ENCODE measurements at regions not wholly inside any gene's neighbourhood (a gene's known extent, or its start where the extent isn't known, plus 50 kb on each side); places are given as distances from the start of the nearest gene placed in this dataset.
"Not testable (repeated sequence)": the region's sequence is repeated elsewhere in the genome, so short reads cannot be mapped to it uniquely, and the experiment has no call there.

GRCh38 chr13:22955147-22955546 lies 225.6 kb upstream of the SGCG start:
- DNase-seq (ENCODE audit: low read depth in 2 of 2); H2AFZ ChIP-seq (ENCODE audit: low read length); H3K4me1 ChIP-seq (ENCODE audit: control insufficient read depth, extremely low read depth, insufficient read depth, low read length); H3K27ac ChIP-seq (ENCODE audit: insufficient read depth, low read length); H3K9ac ChIP-seq (ENCODE audit: insufficient read depth, low read length); H3K36me3 ChIP-seq (ENCODE audit: control insufficient read depth, insufficient read depth, low read length); H3K9me3 ChIP-seq (ENCODE audit: control insufficient read depth, insufficient read depth, low read depth, low read length); H3K27me3 ChIP-seq (ENCODE audit: control insufficient read depth, insufficient read depth, low read length); H3K4me3 ChIP-seq (replicated peaks in 1 of 4; ENCODE audit: control extremely low read depth in 1 of 4, insufficient read depth in 1 of 4, low read depth in 3 of 4, low read length in 4 of 4); H4K20me1 ChIP-seq (ENCODE audit: control insufficient read depth, extremely low read depth, insufficient read depth, low read length); H3K4me2 ChIP-seq (ENCODE audit: extremely low read depth, insufficient read depth, low read length); H3K79me2 ChIP-seq (ENCODE audit: control insufficient read depth, insufficient read depth, low read length): not testable (repeated sequence)

DNA sequence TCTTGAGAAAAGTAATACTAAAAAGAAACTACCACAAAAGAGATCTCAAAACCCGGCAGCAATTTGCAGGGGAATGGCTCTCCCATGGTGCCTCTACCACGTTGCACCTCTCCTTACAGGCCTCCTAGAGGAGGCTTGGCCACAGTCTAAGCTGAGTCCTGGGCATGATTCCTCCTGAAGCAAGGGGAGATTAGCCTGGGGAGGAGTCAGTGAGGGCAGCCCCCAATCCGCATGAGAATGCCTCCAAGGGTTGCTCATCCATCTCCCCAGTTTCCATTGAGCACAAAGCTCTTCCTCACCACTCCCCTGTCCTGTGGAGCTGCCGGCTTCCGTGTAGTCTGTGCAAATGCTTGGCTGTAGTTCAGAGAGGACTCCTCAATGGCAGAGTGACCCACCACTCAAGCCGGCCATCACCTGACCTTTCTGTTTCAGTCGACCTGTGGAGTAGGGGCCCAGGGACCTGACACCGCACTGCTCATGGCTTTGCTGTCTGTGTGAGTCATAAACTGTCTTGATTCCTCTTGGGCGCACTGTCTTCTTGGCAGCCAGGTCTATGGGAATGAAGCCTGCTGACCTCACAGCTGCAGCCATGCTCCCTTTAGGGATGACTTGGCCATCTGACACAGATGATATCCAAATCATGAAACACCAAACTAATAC lies 224.2 kb upstream of the SGCG start:
- not testable (repeated sequence) for H4K20me1 ChIP-seq (ENCODE audit: control insufficient read depth, extremely low read depth, insufficient read depth, low read length); DNase-seq (ENCODE audit: low read depth in 2 of 2); H3K4me2 ChIP-seq (ENCODE audit: extremely low read depth, insufficient read depth, low read length); H3K9me3 ChIP-seq (ENCODE audit: control insufficient read depth, insufficient read depth, low read depth, low read length); H2AFZ ChIP-seq (ENCODE audit: low read length); H3K36me3 ChIP-seq (ENCODE audit: control insufficient read depth, insufficient read depth, low read length); H3K9ac ChIP-seq (ENCODE audit: insufficient read depth, low read length); H3K4me3 ChIP-seq (replicated peaks in 1 of 4; ENCODE audit: control extremely low read depth in 1 of 4, insufficient read depth in 1 of 4, low read depth in 3 of 4, low read length in 4 of 4); H3K79me2 ChIP-seq (ENCODE audit: control insufficient read depth, insufficient read depth, low read length); H3K27ac ChIP-seq (ENCODE audit: insufficient read depth, low read length); H3K4me1 ChIP-seq (ENCODE audit: control insufficient read depth, extremely low read depth, insufficient read depth, low read length); H3K27me3 ChIP-seq (ENCODE audit: control insufficient read depth, insufficient read depth, low read length)

- H2AFZ ChIP-seq (ENCODE audit: low read length); H3K36me3 ChIP-seq (ENCODE audit: control insufficient read depth, insufficient read depth, low read length); H3K4me1 ChIP-seq (ENCODE audit: control insufficient read depth, extremely low read depth, insufficient read depth, low read length); DNase-seq (ENCODE audit: low read depth in 2 of 2); H3K4me2 ChIP-seq (ENCODE audit: extremely low read depth, insufficient read depth, low read length); H3K79me2 ChIP-seq (ENCODE audit: control insufficient read depth, insufficient read depth, low read length); H3K4me3 ChIP-seq (replicated peaks in 1 of 4; ENCODE audit: control extremely low read depth in 1 of 4, insufficient read depth in 1 of 4, low read depth in 3 of 4, low read length in 4 of 4); H3K27me3 ChIP-seq (ENCODE audit: control insufficient read depth, insufficient read depth, low read length); H3K27ac ChIP-seq (ENCODE audit: insufficient read depth, low read length); H3K9me3 ChIP-seq (ENCODE audit: control insufficient read depth, insufficient read depth, low read depth, low read length); H3K9ac ChIP-seq (ENCODE audit: insufficient read depth, low read length); H4K20me1 ChIP-seq (ENCODE audit: control insufficient read depth, extremely low read depth, insufficient read depth, low read length): not testable (repeated sequence)
Measured at GRCh38 chr13:22959859-22960258, 220.9 kb upstream of the SGCG start.

- H3K27me3 ChIP-seq (ENCODE audit: control insufficient read depth, insufficient read depth, low read length) = no peaks in the 10 kb centered on the region
- TF ChIP-seq, protein P1, sequence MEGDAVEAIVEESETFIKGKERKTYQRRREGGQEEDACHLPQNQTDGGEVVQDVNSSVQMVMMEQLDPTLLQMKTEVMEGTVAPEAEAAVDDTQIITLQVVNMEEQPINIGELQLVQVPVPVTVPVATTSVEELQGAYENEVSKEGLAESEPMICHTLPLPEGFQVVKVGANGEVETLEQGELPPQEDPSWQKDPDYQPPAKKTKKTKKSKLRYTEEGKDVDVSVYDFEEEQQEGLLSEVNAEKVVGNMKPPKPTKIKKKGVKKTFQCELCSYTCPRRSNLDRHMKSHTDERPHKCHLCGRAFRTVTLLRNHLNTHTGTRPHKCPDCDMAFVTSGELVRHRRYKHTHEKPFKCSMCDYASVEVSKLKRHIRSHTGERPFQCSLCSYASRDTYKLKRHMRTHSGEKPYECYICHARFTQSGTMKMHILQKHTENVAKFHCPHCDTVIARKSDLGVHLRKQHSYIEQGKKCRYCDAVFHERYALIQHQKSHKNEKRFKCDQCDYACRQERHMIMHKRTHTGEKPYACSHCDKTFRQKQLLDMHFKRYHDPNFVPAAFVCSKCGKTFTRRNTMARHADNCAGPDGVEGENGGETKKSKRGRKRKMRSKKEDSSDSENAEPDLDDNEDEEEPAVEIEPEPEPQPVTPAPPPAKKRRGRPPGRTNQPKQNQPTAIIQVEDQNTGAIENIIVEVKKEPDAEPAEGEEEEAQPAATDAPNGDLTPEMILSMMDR (conservative IDR thresholded peaks at IDR 0.05 in 1 of 2, IDR thresholded peaks at IDR 0.05 in 1 of 2; ENCODE audit: low read depth in 1 of 2, low read length in 2 of 2) = no peak
- no peak for TF ChIP-seq EZH2 (IDR thresholded peaks at IDR 0.05; ENCODE audit: low read length, missing control alignments)
- no peaks in the 10 kb centered on the region for H3K79me2 ChIP-seq (ENCODE audit: control insufficient read depth, insufficient read depth, low read length)
- H3K4me1 ChIP-seq (ENCODE audit: control insufficient read depth, extremely low read depth, insufficient read depth, low read length) = no peaks in the 10 kb centered on the region
- H3K9ac ChIP-seq (ENCODE audit: insufficient read depth, low read length) = no peak overlapping the region
- DNase-seq (ENCODE audit: low read depth in 2 of 2) = no peak
- H3K9me3 ChIP-seq (ENCODE audit: control insufficient read depth, insufficient read depth, low read depth, low read length) = no peaks in the 10 kb centered on the region
- no peaks in the 10 kb centered on the region for H4K20me1 ChIP-seq (ENCODE audit: control insufficient read depth, extremely low read depth, insufficient read depth, low read length)
- no peaks in the 10 kb centered on the region for H3K36me3 ChIP-seq (ENCODE audit: control insufficient read depth, insufficient read depth, low read length)
- no peak overlapping the region for H2AFZ ChIP-seq (ENCODE audit: low read length)
- H3K4me2 ChIP-seq (ENCODE audit: extremely low read depth, insufficient read depth, low read length) = no peak overlapping the region
- H3K27ac ChIP-seq (ENCODE audit: insufficient read depth, low read length) = no peak overlapping the region
- no peak overlapping the region for H3K4me3 ChIP-seq (replicated peaks in 1 of 4; ENCODE audit: control extremely low read depth in 1 of 4, insufficient read depth in 1 of 4, low read depth in 3 of 4, low read length in 4 of 4)
Measured at GRCh38 chr13:22960827-22961226, 220.0 kb upstream of the SGCG start.

GRCh38 chr13:22961342-22961741 lies 219.4 kb upstream of the SGCG start:
- H3K4me3 ChIP-seq (replicated peaks in 1 of 4; ENCODE audit: control extremely low read depth in 1 of 4, insufficient read depth in 1 of 4, low read depth in 3 of 4, low read length in 4 of 4); H3K79me2 ChIP-seq (ENCODE audit: control insufficient read depth, insufficient read depth, low read length); H2AFZ ChIP-seq (ENCODE audit: low read length); H3K36me3 ChIP-seq (ENCODE audit: control insufficient read depth, insufficient read depth, low read length); H3K9ac ChIP-seq (ENCODE audit: insufficient read depth, low read length); H3K27me3 ChIP-seq (ENCODE audit: control insufficient read depth, insufficient read depth, low read length); DNase-seq (ENCODE audit: low read depth in 2 of 2); H4K20me1 ChIP-seq (ENCODE audit: control insufficient read depth, extremely low read depth, insufficient read depth, low read length); H3K4me2 ChIP-seq (ENCODE audit: extremely low read depth, insufficient read depth, low read length); H3K27ac ChIP-seq (ENCODE audit: insufficient read depth, low read length); H3K4me1 ChIP-seq (ENCODE audit: control insufficient read depth, extremely low read depth, insufficient read depth, low read length); H3K9me3 ChIP-seq (ENCODE audit: control insufficient read depth, insufficient read depth, low read depth, low read length): not testable (repeated sequence)
